Loucy (cell line): ENCODE measurements at regions not wholly inside any gene's neighbourhood (a gene's known extent, or its start where the extent isn't known, plus 50 kb on each side); places are given as distances from the start of the nearest gene placed in this dataset.

Experiments
- H2AFZ ChIP-seq: fragments of 200-600 bp; sonication (generic); 2 replicates; pipeline ENCODE4 v1.6.0; 2016; ENCODE audit warnings: antibody characterized with exemption, mild to moderate bottlenecking, low read length, moderate library complexity
- H3F3A ChIP-seq: fragments of 200-600 bp; 2 replicates; pipeline ENCODE4 v1.6.0; 2016; ENCODE audit warnings: antibody characterized with exemption, low read depth, mild to moderate bottlenecking
- H3K27me3 ChIP-seq: fragments of 200-600 bp; sonication (generic); 2 replicates; pipeline ENCODE4 v1.6.1; 2014; ENCODE audit warnings: low read length, mild to moderate bottlenecking; ENCODE audit not compliant: insufficient read depth, poor library complexity, severe bottlenecking
- H3K36me3 ChIP-seq: fragments of 200-600 bp; sonication (generic); 2 replicates; pipeline ENCODE4 v1.6.1; 2016; ENCODE audit warnings: low read length; ENCODE audit not compliant: insufficient read depth
- H3K4me1 ChIP-seq: fragments of 200-600 bp; sonication (generic); 2 replicates; pipeline ENCODE4 v1.5.1; 2014; ENCODE audit warnings: low read length, mild to moderate bottlenecking; ENCODE audit not compliant: insufficient read depth, poor library complexity, severe bottlenecking
- H3K4me2 ChIP-seq: fragments of 200-600 bp; sonication (generic); 2 replicates; pipeline ENCODE4 v1.6.0; 2014; ENCODE audit warnings: antibody characterized with exemption, low read length, low read depth, mild to moderate bottlenecking; ENCODE audit not compliant: poor library complexity, severe bottlenecking
- H3K4me3 ChIP-seq: fragments of 200-600 bp; sonication (generic); 2 replicates; pipeline ENCODE4 v1.5.1; 2014; ENCODE audit warnings: low read length, mild to moderate bottlenecking, mixed read lengths; ENCODE audit not compliant: poor library complexity, severe bottlenecking
- H3K79me2 ChIP-seq: fragments of 200-600 bp; sonication (generic); 2 replicates; pipeline ENCODE4 v1.6.1; 2014; ENCODE audit warnings: low read length; ENCODE audit not compliant: insufficient read depth
- H3K9ac ChIP-seq: fragments of 200-600 bp; sonication (generic); 2 replicates; pipeline ENCODE4 v1.6.0; 2014; ENCODE audit warnings: mild to moderate bottlenecking, low read depth, low read length, moderate library complexity; ENCODE audit not compliant: poor library complexity, severe bottlenecking
- H3K9me2 ChIP-seq: fragments of 200-600 bp; sonication (generic); replicated peaks from 2 replicates; pipeline ENCODE4 v1.6.1; 2016; ENCODE audit warnings: low read depth, low read length, mixed read lengths
- H3K9me3 ChIP-seq: fragments of 200-600 bp; sonication (generic); 2 replicates; pipeline ENCODE4 v1.6.1; 2014; ENCODE audit warnings: mild to moderate bottlenecking, antibody characterized with exemption, low read length, low read depth; ENCODE audit not compliant: insufficient read depth
- H4K20me1 ChIP-seq: fragments of 200-600 bp; sonication (generic); 2 replicates; pipeline ENCODE4 v1.6.0; 2014; ENCODE audit warnings: antibody characterized with exemption, low read length, mild to moderate bottlenecking; ENCODE audit not compliant: insufficient read depth, poor library complexity, severe bottlenecking
- EZH2phosphoT487 ChIP-seq: fragments of 200-600 bp; IDR thresholded peaks from 2 replicates; pipeline ENCODE4 v1.6.1; 2018; ENCODE audit warnings: antibody characterized with exemption, mild to moderate bottlenecking, moderate library complexity, borderline replicate concordance
- TF ChIP-seq, protein P1 (sequence below): fragments of 200-600 bp; sonication (generic); conservative IDR thresholded peaks from 2 replicates; pipeline ENCODE4 v1.5.1; 2014; ENCODE audit warnings: mild to moderate bottlenecking, antibody characterized with exemption, low read length

- H3K9me3 ChIP-seq = no peaks in the 10 kb centered on the region
- no peak overlapping the region for H3K4me3 ChIP-seq
- H3K27me3 ChIP-seq = no peaks in the 10 kb centered on the region
- H3F3A ChIP-seq = no peaks in the 10 kb centered on the region
- H3K9ac ChIP-seq = no peak overlapping the region
- H3K79me2 ChIP-seq = no peaks in the 10 kb centered on the region
- no peaks in the 10 kb centered on the region for H3K36me3 ChIP-seq
- TF ChIP-seq, protein P1, sequence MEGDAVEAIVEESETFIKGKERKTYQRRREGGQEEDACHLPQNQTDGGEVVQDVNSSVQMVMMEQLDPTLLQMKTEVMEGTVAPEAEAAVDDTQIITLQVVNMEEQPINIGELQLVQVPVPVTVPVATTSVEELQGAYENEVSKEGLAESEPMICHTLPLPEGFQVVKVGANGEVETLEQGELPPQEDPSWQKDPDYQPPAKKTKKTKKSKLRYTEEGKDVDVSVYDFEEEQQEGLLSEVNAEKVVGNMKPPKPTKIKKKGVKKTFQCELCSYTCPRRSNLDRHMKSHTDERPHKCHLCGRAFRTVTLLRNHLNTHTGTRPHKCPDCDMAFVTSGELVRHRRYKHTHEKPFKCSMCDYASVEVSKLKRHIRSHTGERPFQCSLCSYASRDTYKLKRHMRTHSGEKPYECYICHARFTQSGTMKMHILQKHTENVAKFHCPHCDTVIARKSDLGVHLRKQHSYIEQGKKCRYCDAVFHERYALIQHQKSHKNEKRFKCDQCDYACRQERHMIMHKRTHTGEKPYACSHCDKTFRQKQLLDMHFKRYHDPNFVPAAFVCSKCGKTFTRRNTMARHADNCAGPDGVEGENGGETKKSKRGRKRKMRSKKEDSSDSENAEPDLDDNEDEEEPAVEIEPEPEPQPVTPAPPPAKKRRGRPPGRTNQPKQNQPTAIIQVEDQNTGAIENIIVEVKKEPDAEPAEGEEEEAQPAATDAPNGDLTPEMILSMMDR = no peak
- no peak for TF ChIP-seq EZH2phosphoT487
- no peak overlapping the region for H3K4me2 ChIP-seq
- no peaks in the 10 kb centered on the region for H3K9me2 ChIP-seq
- H4K20me1 ChIP-seq = no peaks in the 10 kb centered on the region
- no peaks in the 10 kb centered on the region for H3K4me1 ChIP-seq
- H2AFZ ChIP-seq = no peak overlapping the region
These were observed 68.2 kb upstream of the SNRPN start for GRCh38 chr15:24886538-24886937.

DNA sequence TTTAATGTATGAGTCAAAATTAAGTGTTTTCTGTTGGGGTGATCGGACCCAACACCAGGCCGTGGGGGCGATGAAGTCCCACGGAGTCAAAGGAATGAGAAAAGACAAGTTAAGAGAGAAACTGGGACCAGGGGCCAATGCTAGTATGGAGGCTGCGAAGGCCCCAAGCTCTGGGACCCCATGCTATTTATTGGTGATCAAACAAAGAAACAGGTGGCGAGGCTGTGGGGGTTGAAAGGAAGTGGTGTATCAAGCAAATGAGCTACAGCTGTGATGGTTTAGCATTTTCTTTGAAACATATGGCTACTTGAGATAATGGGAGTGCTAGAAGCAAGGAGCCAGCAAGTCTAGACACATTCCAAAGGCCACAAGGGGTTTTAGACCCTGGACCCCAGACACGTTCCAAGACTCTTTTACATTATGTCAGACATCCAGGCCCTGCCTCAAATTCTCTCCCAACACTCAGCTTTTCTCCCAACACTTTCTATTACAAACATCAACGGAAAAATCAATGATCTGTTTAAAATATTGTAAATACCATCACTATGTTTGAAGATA lies 56.0 kb upstream of the SNRPN start:
- Histone ChIP-seq H2AFZ (no peak overlapping the region), H4K20me1 (no peaks in the 10 kb centered on the region), H3K36me3 (no peaks in the 10 kb centered on the region), H3K4me1 (no peaks in the 10 kb centered on the region), H3K9me3 (no peaks in the 10 kb centered on the region; the same call in 1 of the 2 replicates), H3K79me2 (no peaks in the 10 kb centered on the region), H3F3A (no peaks in the 10 kb centered on the region), H3K27me3 (no peaks in the 10 kb centered on the region), H3K4me3 (no peak overlapping the region), H3K4me2 (no peak overlapping the region), H3K9ac (no peak overlapping the region), H3K9me2 (no peaks in the 10 kb centered on the region)
- no peak for TF ChIP-seq EZH2phosphoT487
- TF ChIP-seq, protein P1 = no peak

- no peak overlapping the region for H3K4me3 ChIP-seq
- no peak overlapping the region for H2AFZ ChIP-seq
- H3K9me2 ChIP-seq = no peaks in the 10 kb centered on the region
- H3K27me3 ChIP-seq = no peaks in the 10 kb centered on the region
- no peaks in the 10 kb centered on the region; the same call in 1 of the 2 replicates for H3K9me3 ChIP-seq
- H3K79me2 ChIP-seq = no peaks in the 10 kb centered on the region
- H3K4me2 ChIP-seq = no peak overlapping the region
- H3K9ac ChIP-seq = no peak overlapping the region
- no peaks in the 10 kb centered on the region for H4K20me1 ChIP-seq
- H3K36me3 ChIP-seq = no peaks in the 10 kb centered on the region
- TF ChIP-seq, protein P1 = no peak
- TF ChIP-seq EZH2phosphoT487 = no peak
- no peaks in the 10 kb centered on the region for H3F3A ChIP-seq
- H3K4me1 ChIP-seq = no peaks in the 10 kb centered on the region
These were observed 55.4 kb upstream of the SNRPN start for GRCh38 chr15:24899367-24899766.
